A549 (cell line): ENCODE measurements at regions not wholly inside any gene's neighbourhood (a gene's known extent, or its start where the extent isn't known, plus 50 kb on each side); places are given as distances from the start of the nearest gene placed in this dataset.

Experiments
- EP300 ChIP-seq, 2 experiments: fragments of >200 bp; sonication (Bioruptor Twin); formaldehyde crosslinking; IDR thresholded peaks; 2 replicates in 1 of 2; 3 replicates in 1 of 2; pipeline ENCODE4 v1.6.1; 2016 to 2017
- ESRRA ChIP-seq: fragments of 150-350 bp; IDR thresholded peaks from 2 replicates; pipeline ENCODE4 v1.6.1; 2014; ENCODE audit warnings: mild to moderate bottlenecking, low read length, borderline replicate concordance
- JUNB ChIP-seq: fragments of >200 bp; sonication (Bioruptor Twin); formaldehyde crosslinking; IDR thresholded peaks from 2 replicates; pipeline ENCODE4 v1.6.1; 2016
- MAZ ChIP-seq: fragments of 150-350 bp; IDR thresholded peaks from 2 replicates; pipeline ENCODE4 v1.6.1; 2014; ENCODE audit warnings: antibody characterized with exemption, low read depth, low read length, borderline replicate concordance
- MYC ChIP-seq: IDR thresholded peaks from 2 replicates; pipeline ENCODE4 v1.6.1; 2012; ENCODE audit warnings: mild to moderate bottlenecking, inconsistent platforms, low read length, improper control_type of control experiment, borderline replicate concordance
- POLR2A ChIP-seq: IDR thresholded peaks from 2 replicates; pipeline ENCODE4 v1.6.1; 2012; ENCODE audit warnings: mild to moderate bottlenecking, low read length
- RAD21 ChIP-seq, 2 experiments: fragments of >200 bp in 1 of 2; sonication (Bioruptor Twin) in 1 of 2; formaldehyde crosslinking in 1 of 2; IDR thresholded peaks in 1 of 2; conservative IDR thresholded peaks in 1 of 2; 2 replicates in 1 of 2; 3 replicates in 1 of 2; pipeline ENCODE4 v1.6.1; 2012 to 2018; ENCODE audit warnings: inconsistent platforms in 1 of 2
- RCOR1 ChIP-seq: fragments of 150-350 bp; IDR thresholded peaks from 2 replicates; pipeline ENCODE4 v1.6.1; 2014; ENCODE audit warnings: antibody characterized with exemption, low read length, low read depth
- SMC3 ChIP-seq: fragments of >200 bp; sonication (Bioruptor Twin); formaldehyde crosslinking; IDR thresholded peaks from 3 replicates; pipeline ENCODE4 v1.6.1; 2018; ENCODE audit warnings: inconsistent platforms
- TF ChIP-seq, protein P1 (sequence below): fragments of 200-600 bp; sonication (generic); IDR thresholded peaks from 2 replicates; pipeline ENCODE4 v1.6.1; 2016; ENCODE audit warnings: antibody characterized with exemption, mild to moderate bottlenecking, moderate library complexity
- TF ChIP-seq, protein P2 (sequence below): fragments of >200 bp; sonication (Bioruptor Twin); formaldehyde crosslinking; IDR thresholded peaks from 3 replicates; pipeline ENCODE4 v1.5.1; 2016
- TF ChIP-seq, protein P3 (sequence below): fragments of 150-350 bp; IDR thresholded peaks from 2 replicates; pipeline ENCODE4 v1.6.1; 2014; ENCODE audit warnings: low read depth, mild to moderate bottlenecking, low read length

DNA sequence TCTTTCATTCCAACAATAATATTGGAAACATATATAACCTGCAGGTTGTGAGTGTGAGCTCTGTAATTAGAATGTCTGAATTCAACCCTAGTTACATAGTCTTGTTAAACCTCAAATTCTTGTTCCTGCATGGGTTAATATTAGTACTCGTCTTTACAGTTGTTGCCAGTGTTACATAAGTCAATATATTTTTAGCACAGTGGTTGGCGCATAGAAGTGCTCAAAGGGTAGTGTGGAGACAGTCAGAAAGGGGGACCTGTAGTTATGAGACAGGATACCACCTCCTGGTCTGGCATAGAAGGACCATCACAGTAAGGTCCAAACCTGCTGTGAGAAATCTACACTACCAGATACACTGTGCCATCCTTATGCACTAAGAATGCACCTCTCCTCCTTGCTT, 1045.9 kb upstream of the SLIT2 start:
- TF ChIP-seq ESRRA (no peak), JUNB (no peak), EP300 (IDR thresholded peaks at IDR 0.05) (no peak), RAD21 (conservative IDR thresholded peaks at IDR 0.05 in 1 of 2, IDR thresholded peaks at IDR 0.05 in 1 of 2) (no peak), SMC3 (no peak), POLR2A (no peak), MAZ (no peak), MYC (no peak), RCOR1 (no peak)
- TF ChIP-seq, protein P1, sequence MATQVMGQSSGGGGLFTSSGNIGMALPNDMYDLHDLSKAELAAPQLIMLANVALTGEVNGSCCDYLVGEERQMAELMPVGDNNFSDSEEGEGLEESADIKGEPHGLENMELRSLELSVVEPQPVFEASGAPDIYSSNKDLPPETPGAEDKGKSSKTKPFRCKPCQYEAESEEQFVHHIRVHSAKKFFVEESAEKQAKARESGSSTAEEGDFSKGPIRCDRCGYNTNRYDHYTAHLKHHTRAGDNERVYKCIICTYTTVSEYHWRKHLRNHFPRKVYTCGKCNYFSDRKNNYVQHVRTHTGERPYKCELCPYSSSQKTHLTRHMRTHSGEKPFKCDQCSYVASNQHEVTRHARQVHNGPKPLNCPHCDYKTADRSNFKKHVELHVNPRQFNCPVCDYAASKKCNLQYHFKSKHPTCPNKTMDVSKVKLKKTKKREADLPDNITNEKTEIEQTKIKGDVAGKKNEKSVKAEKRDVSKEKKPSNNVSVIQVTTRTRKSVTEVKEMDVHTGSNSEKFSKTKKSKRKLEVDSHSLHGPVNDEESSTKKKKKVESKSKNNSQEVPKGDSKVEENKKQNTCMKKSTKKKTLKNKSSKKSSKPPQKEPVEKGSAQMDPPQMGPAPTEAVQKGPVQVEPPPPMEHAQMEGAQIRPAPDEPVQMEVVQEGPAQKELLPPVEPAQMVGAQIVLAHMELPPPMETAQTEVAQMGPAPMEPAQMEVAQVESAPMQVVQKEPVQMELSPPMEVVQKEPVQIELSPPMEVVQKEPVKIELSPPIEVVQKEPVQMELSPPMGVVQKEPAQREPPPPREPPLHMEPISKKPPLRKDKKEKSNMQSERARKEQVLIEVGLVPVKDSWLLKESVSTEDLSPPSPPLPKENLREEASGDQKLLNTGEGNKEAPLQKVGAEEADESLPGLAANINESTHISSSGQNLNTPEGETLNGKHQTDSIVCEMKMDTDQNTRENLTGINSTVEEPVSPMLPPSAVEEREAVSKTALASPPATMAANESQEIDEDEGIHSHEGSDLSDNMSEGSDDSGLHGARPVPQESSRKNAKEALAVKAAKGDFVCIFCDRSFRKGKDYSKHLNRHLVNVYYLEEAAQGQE = no peak
- TF ChIP-seq, protein P2, sequence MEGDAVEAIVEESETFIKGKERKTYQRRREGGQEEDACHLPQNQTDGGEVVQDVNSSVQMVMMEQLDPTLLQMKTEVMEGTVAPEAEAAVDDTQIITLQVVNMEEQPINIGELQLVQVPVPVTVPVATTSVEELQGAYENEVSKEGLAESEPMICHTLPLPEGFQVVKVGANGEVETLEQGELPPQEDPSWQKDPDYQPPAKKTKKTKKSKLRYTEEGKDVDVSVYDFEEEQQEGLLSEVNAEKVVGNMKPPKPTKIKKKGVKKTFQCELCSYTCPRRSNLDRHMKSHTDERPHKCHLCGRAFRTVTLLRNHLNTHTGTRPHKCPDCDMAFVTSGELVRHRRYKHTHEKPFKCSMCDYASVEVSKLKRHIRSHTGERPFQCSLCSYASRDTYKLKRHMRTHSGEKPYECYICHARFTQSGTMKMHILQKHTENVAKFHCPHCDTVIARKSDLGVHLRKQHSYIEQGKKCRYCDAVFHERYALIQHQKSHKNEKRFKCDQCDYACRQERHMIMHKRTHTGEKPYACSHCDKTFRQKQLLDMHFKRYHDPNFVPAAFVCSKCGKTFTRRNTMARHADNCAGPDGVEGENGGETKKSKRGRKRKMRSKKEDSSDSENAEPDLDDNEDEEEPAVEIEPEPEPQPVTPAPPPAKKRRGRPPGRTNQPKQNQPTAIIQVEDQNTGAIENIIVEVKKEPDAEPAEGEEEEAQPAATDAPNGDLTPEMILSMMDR = no peak
- TF ChIP-seq, protein P3, sequence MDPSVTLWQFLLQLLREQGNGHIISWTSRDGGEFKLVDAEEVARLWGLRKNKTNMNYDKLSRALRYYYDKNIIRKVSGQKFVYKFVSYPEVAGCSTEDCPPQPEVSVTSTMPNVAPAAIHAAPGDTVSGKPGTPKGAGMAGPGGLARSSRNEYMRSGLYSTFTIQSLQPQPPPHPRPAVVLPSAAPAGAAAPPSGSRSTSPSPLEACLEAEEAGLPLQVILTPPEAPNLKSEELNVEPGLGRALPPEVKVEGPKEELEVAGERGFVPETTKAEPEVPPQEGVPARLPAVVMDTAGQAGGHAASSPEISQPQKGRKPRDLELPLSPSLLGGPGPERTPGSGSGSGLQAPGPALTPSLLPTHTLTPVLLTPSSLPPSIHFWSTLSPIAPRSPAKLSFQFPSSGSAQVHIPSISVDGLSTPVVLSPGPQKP = no peak
